ENCODE measurements at regions not wholly inside any gene's neighbourhood (a gene's known extent, or its start where the extent isn't known, plus 50 kb on each side); places are given as distances from the start of the nearest gene placed in this dataset.

- no peak for DNase-seq
Observed at GRCh38 chr2:214674278-214674677, 135.2 kb downstream of the BARD1 start.

GRCh38 chr2:214671319-214671885, 138.1 kb downstream of the BARD1 start:
- DNase-seq: peak; percentile 46

GRCh38 chr2:214652473-214652872, 157.0 kb downstream of the BARD1 start:
- no peak for DNase-seq

GRCh38 chr2:214651451-214651850, 158.0 kb downstream of the BARD1 start:
- DNase-seq: no peak

GRCh38 chr2:214649440-214650205, 159.9 kb downstream of the BARD1 start:
- DNase-seq: no peak

GRCh38 chr2:214648520-214648919, 161.0 kb downstream of the BARD1 start:
- no peak for DNase-seq

- DNase-seq: no peak
Observed at GRCh38 chr2:214631406-214631805, 178.1 kb downstream of the BARD1 start.

GRCh38 chr2:214630402-214631045, 179.0 kb downstream of the BARD1 start:
- DNase-seq: peak; percentile 1

GRCh38 chr2:214629875-214630274, 179.6 kb downstream of the BARD1 start:
- DNase-seq: peak; percentile 17
